Coronary artery (tissue), 2 donors: ENCODE measurements at regions not wholly inside any gene's neighbourhood (a gene's known extent, or its start where the extent isn't known, plus 50 kb on each side); places are given as distances from the start of the nearest gene placed in this dataset.

Experiments used
- DNase-seq: peaks from one replicate; pipeline ENCODE4 v3.0.0-alpha.2; 2017; ENCODE audit warnings: low spot score
- H3K27ac ChIP-seq, 2 donors: fragments of 200-600 bp; sonication (generic); one replicate each; pipeline ENCODE4 v1.5.1; 2016 to 2019
- H3K4me3 ChIP-seq: fragments of 200-600 bp; sonication (generic); 2 replicates; pipeline ENCODE4 v1.5.1; 2016; ENCODE audit warnings: mild to moderate bottlenecking, moderate library complexity
- CTCF ChIP-seq: fragments of 200-600 bp; sonication (generic); IDR thresholded peaks from one replicate; pipeline ENCODE4 v1.5.1; 2019; ENCODE audit warnings: antibody characterized with exemption

GRCh38 chr16:11405331-11406176 lies 60.3 kb downstream of the RMI2 start:
- no peak for DNase-seq
- TF ChIP-seq CTCF: peak; percentile 57
- Histone ChIP-seq H3K27ac (no peak overlapping the region), H3K4me3 (no peak overlapping the region)

GRCh38 chr16:11406177-11406560 lies 60.9 kb downstream of the RMI2 start:
- Histone ChIP-seq H3K4me3 (no peak overlapping the region), H3K27ac (no peak overlapping the region)
- DNase-seq: no peak
- no peak for TF ChIP-seq CTCF

- DNase-seq: no peak
- H3K27ac ChIP-seq: no peak overlapping the region
- peak; percentile 55 for TF ChIP-seq CTCF
- H3K4me3 ChIP-seq: no peak overlapping the region
Measured at GRCh38 chr16:11407047-11407982, 62.1 kb downstream of the RMI2 start.

- no peak for TF ChIP-seq CTCF
- DNase-seq: no peak
Measured at GRCh38 chr16:11408216-11408615, 63.0 kb downstream of the RMI2 start.

GRCh38 chr16:11409398-11409797 lies 64.1 kb downstream of the RMI2 start:
- Histone ChIP-seq H3K27ac (no peak overlapping the region), H3K4me3 (no peak overlapping the region)
- no peak for DNase-seq
- no peak for TF ChIP-seq CTCF

More at GRCh38 chr16:11408216-11408615, 63.0 kb downstream of the RMI2 start:
- H3K4me3 ChIP-seq: no peak overlapping the region
- no peak overlapping the region for H3K27ac ChIP-seq

- H3K4me3 ChIP-seq: no peak overlapping the region
- no peak overlapping the region for H3K27ac ChIP-seq
- no peak for TF ChIP-seq CTCF
- no peak for DNase-seq
Measured at GRCh38 chr16:11410376-11411058, 65.3 kb downstream of the RMI2 start.
